HFF-Myc (cell line): ENCODE measurements at regions not wholly inside any gene's neighbourhood (a gene's known extent, or its start where the extent isn't known, plus 50 kb on each side); places are given as distances from the start of the nearest gene placed in this dataset.

ENCODE experiments used
- DNase-seq: peaks from one replicate; pipeline ENCODE4 v3.0.0-alpha.2; 2011; ENCODE audit warnings: low read depth; ENCODE audit errors: extremely low read depth
- H3K4me3 ChIP-seq: replicated peaks from 2 replicates; pipeline ENCODE4 v1.5.1; 2011; ENCODE audit warnings: low read depth, mild to moderate bottlenecking, control low read depth, low read length
- TF ChIP-seq, protein P1 (sequence below): IDR thresholded peaks from 2 replicates; pipeline ENCODE4 v1.5.1; 2012; ENCODE audit warnings: mild to moderate bottlenecking, low read depth, low read length, control low read depth; ENCODE audit errors: missing control alignments

DNA sequence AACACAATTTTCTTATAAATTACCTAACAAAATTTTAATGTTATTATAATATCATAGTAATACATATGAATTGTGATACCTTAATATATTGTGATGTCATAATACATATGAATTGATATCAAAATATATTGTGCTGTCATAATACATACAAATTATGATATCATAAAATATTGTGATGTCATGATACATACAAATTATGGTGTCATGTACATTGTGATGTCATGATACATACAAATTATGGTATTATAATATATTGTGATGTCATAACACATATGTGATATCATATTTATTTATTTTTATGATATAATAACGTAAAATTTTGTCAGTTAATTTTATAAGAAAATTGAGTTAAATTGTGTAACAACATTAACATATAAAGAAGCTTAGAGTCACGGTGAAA, 1927.2 kb downstream of the TP53TG3F start:
- no peak for DNase-seq
- TF ChIP-seq, protein P1, sequence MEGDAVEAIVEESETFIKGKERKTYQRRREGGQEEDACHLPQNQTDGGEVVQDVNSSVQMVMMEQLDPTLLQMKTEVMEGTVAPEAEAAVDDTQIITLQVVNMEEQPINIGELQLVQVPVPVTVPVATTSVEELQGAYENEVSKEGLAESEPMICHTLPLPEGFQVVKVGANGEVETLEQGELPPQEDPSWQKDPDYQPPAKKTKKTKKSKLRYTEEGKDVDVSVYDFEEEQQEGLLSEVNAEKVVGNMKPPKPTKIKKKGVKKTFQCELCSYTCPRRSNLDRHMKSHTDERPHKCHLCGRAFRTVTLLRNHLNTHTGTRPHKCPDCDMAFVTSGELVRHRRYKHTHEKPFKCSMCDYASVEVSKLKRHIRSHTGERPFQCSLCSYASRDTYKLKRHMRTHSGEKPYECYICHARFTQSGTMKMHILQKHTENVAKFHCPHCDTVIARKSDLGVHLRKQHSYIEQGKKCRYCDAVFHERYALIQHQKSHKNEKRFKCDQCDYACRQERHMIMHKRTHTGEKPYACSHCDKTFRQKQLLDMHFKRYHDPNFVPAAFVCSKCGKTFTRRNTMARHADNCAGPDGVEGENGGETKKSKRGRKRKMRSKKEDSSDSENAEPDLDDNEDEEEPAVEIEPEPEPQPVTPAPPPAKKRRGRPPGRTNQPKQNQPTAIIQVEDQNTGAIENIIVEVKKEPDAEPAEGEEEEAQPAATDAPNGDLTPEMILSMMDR, result no peak
- H3K4me3 ChIP-seq, result no peak overlapping the region

DNA sequence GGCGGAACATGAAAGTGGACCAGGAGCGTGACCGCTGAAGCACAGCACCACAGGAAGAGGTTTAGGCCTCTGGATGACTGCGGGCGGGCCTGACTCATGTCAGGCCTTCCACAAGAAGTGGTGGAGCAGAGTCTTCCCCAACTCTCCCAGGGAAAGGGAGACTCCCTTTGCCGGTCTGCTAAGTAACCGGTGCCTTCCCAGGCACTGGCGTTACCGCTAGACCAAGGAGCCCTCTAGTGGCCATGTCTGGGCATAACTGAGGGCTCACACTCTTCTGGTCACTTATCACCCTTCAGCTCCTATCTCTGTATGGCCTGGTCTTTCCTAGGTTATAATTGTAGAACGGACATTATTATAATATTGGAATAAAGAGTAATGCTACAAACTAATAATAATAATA, 1931.9 kb downstream of the TP53TG3F start:
- TF ChIP-seq, protein P1, result peak; percentile 68
- DNase-seq, result peak; percentile 7
- no peak overlapping the region for H3K4me3 ChIP-seq

DNA sequence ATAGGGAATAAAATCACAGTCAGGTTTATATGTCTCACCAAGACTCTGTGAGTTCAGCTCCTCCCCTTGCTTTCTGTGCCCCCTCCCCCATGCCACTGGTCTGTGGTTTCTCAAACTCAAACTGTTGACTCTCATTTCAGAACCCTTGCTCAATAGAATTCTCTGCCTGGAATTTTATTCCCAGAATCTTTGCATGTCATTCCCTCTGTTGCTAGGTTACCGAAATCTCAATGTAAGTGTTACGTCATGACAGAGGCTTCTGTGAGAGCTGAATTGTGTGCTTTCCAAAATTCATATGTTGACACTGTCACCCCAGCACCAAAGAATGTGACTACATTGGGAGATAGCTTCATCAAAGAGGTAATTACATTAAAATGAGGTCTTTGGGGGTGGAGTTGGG, 1938.8 kb downstream of the TP53TG3F start:
- TF ChIP-seq, protein P1, result no peak
- H3K4me3 ChIP-seq, result no peak overlapping the region
- no peak for DNase-seq

DNA sequence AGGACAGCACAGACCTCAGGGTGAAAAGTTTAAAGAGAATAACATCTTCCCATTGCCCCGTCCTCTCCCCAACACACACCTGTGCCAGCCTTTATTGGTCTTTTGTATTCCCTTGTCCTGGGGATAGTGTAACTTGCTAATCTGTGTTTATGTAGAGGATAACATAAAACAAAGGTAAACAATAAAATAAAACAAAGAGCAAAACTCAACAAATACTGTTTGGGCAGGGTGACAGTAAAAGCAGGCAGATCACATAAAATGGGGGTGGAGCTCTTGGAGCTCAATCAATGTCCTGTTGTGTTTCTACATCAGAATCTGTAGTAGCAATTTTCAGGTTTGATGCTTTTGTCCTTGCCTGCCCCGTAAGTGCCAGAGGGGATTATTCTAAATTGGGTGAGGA, 1939.7 kb downstream of the TP53TG3F start:
- no peak for DNase-seq

DNA sequence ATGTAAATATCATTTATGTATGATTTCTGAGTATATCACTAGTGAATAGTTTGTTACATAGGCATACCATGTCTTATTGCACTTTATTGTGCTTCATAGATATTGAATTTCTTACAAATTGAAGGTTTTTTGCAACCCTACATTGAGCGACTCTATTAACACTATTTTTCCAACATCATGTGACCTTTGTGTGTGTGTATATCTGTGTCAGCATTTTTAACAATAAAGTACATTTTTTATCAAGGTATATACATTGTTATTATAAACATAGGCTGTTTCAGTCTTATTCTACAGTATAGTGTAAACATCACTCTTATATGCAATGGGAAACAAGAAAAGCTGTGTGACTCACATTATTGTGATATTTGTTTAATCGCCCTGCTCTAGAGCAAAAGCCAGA, 1944.9 kb downstream of the TP53TG3F start:
- DNase-seq, result no peak
- H3K4me3 ChIP-seq, result no peak overlapping the region
- TF ChIP-seq, protein P1, result no peak

More for the DNA sequence above, 1939.7 kb downstream of the TP53TG3F start:
- H3K4me3 ChIP-seq, result no peak overlapping the region
- TF ChIP-seq, protein P1, result no peak

DNA sequence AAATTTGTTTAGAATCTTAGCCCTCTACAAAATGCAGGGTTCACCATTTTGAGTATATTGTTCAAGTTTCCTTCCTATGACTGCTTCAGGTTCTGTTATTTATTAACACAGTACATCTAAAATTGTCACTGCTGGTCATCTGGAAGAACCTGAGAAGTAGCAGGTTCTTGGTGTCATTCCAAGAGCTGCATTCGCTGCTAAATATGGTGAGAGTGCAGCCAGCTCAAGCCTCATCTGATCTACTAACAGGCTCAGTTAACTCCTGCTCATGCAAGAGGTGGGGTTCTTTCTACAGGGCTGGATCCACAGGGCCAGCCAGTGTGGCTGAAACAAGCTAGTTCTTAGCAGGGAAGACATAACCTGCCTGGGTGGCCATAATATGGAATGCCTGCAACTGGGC, 1946.1 kb downstream of the TP53TG3F start:
- TF ChIP-seq, protein P1, result no peak

DNA sequence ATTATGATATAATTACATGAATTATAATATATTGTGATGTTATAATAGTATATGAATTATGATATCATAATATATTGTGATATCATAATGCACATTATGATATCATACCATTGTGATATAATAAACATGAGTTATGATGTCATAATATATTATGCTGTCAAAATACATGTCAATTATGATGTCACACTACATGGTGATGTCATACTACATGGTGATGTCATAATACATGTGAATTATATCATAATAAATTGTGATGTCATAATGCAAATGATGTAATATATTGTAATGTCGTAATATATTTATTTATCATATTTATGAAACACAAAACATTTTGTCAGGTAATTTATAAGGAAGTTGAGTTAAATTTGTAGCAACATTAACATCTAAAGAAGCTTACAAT, 1950.1 kb downstream of the TP53TG3F start:
- no peak for DNase-seq
- TF ChIP-seq, protein P1, result no peak
- H3K4me3 ChIP-seq, result no peak overlapping the region

More for the DNA sequence above, 1946.1 kb downstream of the TP53TG3F start:
- DNase-seq, result no peak
- no peak overlapping the region for H3K4me3 ChIP-seq
